CD4-positive, alpha-beta memory T cell (primary cell): ENCODE measurements at regions not wholly inside any gene's neighbourhood (a gene's known extent, or its start where the extent isn't known, plus 50 kb on each side); places are given as distances from the start of the nearest gene placed in this dataset.

ENCODE experiments used
- CTCF ChIA-PET: fragments of 350-600 bp; sonication (Branson Sonifier 250); formaldehyde crosslinking; loops from one replicate; lab custom pipeline; 2021; ENCODE audit warnings: inconsistent platforms; ENCODE audit not compliant: partially characterized antibody; lab: Charles Lee
- POLR2A ChIA-PET: fragments of 350-600 bp; sonication (Branson Sonifier 250); formaldehyde crosslinking; loops from one replicate; lab custom pipeline; 2021; ENCODE audit not compliant: partially characterized antibody; lab: Charles Lee
- DNase-seq, 5 donors: peaks; one replicate each; pipeline versions ENCODE4 v3.0.0 to v3.0.0-alpha.2; 2020 to 2022; ENCODE audit warnings: mixed read lengths in 1 of 5
- H3K27ac ChIP-seq: one replicate; pipeline ENCODE4 v1.7.0; 2013; ENCODE audit warnings: low read depth, low read length
- H3K27me3 ChIP-seq: 2 replicates; pipeline ENCODE4 v1.7.0; 2013; ENCODE audit warnings: mild to moderate bottlenecking, low read length, moderate library complexity; ENCODE audit not compliant: insufficient read depth
- H3K36me3 ChIP-seq: 2 replicates; pipeline ENCODE4 v1.7.0; 2013; ENCODE audit warnings: mild to moderate bottlenecking, low read length, moderate library complexity; ENCODE audit not compliant: insufficient read depth
- H3K4me1 ChIP-seq: 2 replicates; pipeline ENCODE4 v1.7.0; 2013; ENCODE audit warnings: mild to moderate bottlenecking, low read length, moderate library complexity; ENCODE audit not compliant: insufficient read depth
- H3K4me3 ChIP-seq, 2 donors: one replicate each; pipeline ENCODE4 v1.7.0; 2013; ENCODE audit warnings: low read length in 2 of 2, mild to moderate bottlenecking in 1 of 2
- H3K9me3 ChIP-seq, 2 donors: one replicate each; pipeline ENCODE4 v1.7.0; 2013; ENCODE audit warnings: low read length in 2 of 2, control low read depth in 1 of 2; ENCODE audit not compliant: control insufficient read depth in 1 of 2
- H3K27ac Mint-ChIP-seq, 7 donors: one replicate each; pipeline ENCODE4 v1.8.0; 2020 to 2021; ENCODE audit warnings: mixed read lengths in 7 of 7, mild to moderate bottlenecking in 6 of 7, inconsistent platforms in 3 of 7, moderate library complexity in 3 of 7
- H3K27me3 Mint-ChIP-seq, 2 donors: one replicate each; pipeline ENCODE4 v1.8.0; 2020 to 2021; ENCODE audit warnings: mixed read lengths in 2 of 2
- H3K36me3 Mint-ChIP-seq, 2 donors: one replicate each; pipeline ENCODE4 v1.8.0; 2020 to 2021; ENCODE audit warnings: mixed read lengths in 2 of 2, inconsistent platforms in 1 of 2, mild to moderate bottlenecking in 1 of 2
- H3K4me1 Mint-ChIP-seq, 4 donors: one replicate each; pipeline ENCODE4 v1.8.0; 2020 to 2021; ENCODE audit warnings: mixed read lengths in 4 of 4, mild to moderate bottlenecking in 1 of 4
- H3K4me3 Mint-ChIP-seq, 8 donors: one replicate each; pipeline ENCODE4 v1.8.0; 2020 to 2021; ENCODE audit warnings: mixed read lengths in 8 of 8, mild to moderate bottlenecking in 7 of 8, moderate library complexity in 6 of 8, inconsistent platforms in 3 of 8
- H3K9me3 Mint-ChIP-seq, 8 donors: one replicate each; pipeline ENCODE4 v1.8.0; 2020 to 2021; ENCODE audit warnings: mixed read lengths in 8 of 8, mild to moderate bottlenecking in 5 of 8, inconsistent platforms in 3 of 8, moderate library complexity in 1 of 8
- intact Hi-C: fragments of 100-400 bp; cut with micrococcal nuclease; formaldehyde crosslinking; loops from one replicate; pipeline ENCODE4 v1.15.1; 2023

GRCh38 chr5:74950836-74951515 lies 84.8 kb upstream of the FAM169A start:
- Histone ChIP-seq H3K9me3 (no peaks in the 10 kb centered on the region), H3K27ac (no peak overlapping the region), H3K27me3 (no peaks in the 10 kb centered on the region), H3K4me1 (no peaks in the 10 kb centered on the region), H3K36me3 (no peaks in the 10 kb centered on the region), H3K4me3 (no peak overlapping the region)
- no peaks in the 10 kb centered on the region for H3K36me3 Mint-ChIP-seq
- peaks cover 0 to 3% (median 1%) of the 10 kb centered on the region in 8 donors for H3K9me3 Mint-ChIP-seq
- DNase-seq: no peak
- ChIA-PET CTCF (no interaction called here), POLR2A (interaction anchor here (0.6 kb wide), 1 partner anchor 87 kb away, joined by 3 read pairs; no protein-coding TSS in a partner anchor)
- H3K27me3 Mint-ChIP-seq: peaks cover 0 to 5% of the 10 kb centered on the region in 2 donors
- H3K4me3 Mint-ChIP-seq: no peak overlapping the region
- H3K27ac Mint-ChIP-seq: no peak overlapping the region
- peaks cover 0 to 4% (median 0%) of the 10 kb centered on the region in 4 donors for H3K4me1 Mint-ChIP-seq
- intact Hi-C loops: no loop called here

- no peak overlapping the region for H3K4me3 Mint-ChIP-seq
- POLR2A ChIA-PET: no interaction called here
- H3K36me3 Mint-ChIP-seq: no peaks in the 10 kb centered on the region
- no peak overlapping the region for H3K27ac Mint-ChIP-seq
- Histone ChIP-seq H3K4me3 (no peak overlapping the region), H3K9me3 (no peaks in the 10 kb centered on the region), H3K27ac (no peak overlapping the region), H3K4me1 (no peaks in the 10 kb centered on the region), H3K27me3 (no peaks in the 10 kb centered on the region), H3K36me3 (no peaks in the 10 kb centered on the region)
- DNase-seq: no peak
- H3K27me3 Mint-ChIP-seq: peaks cover 2 to 5% of the 10 kb centered on the region in 2 donors
- CTCF ChIA-PET: no interaction called here
- H3K9me3 Mint-ChIP-seq: peaks cover 0 to 2% (median 0%) of the 10 kb centered on the region in 8 donors
- H3K4me1 Mint-ChIP-seq: peaks cover 0 to 5% (median 4%) of the 10 kb centered on the region in 4 donors
- intact Hi-C loops: no loop called here
Observed at GRCh38 chr5:74949976-74950375, 83.8 kb upstream of the FAM169A start.

- Mint-ChIP-seq H3K27me3 (peaks cover 3 to 4% of the 10 kb centered on the region in 2 donors), H3K36me3 (no peaks in the 10 kb centered on the region), H3K4me3 (no peak overlapping the region), H3K4me1 (peaks cover 0 to 5% (median 2%) of the 10 kb centered on the region in 4 donors), H3K27ac (peak overlapping the region in 1 of 7 donors; percentile 48), H3K9me3 (peaks cover 0 to 2% (median 0%) of the 10 kb centered on the region in 8 donors)
- H3K4me1 ChIP-seq: no peaks in the 10 kb centered on the region
- no peaks in the 10 kb centered on the region for H3K36me3 ChIP-seq
- no peaks in the 10 kb centered on the region for H3K27me3 ChIP-seq
- no peaks in the 10 kb centered on the region for H3K9me3 ChIP-seq
- no peak overlapping the region for H3K4me3 ChIP-seq
- no peak for DNase-seq
- no peak overlapping the region for H3K27ac ChIP-seq
- ChIA-PET CTCF (no interaction called here), POLR2A (no interaction called here)
- intact Hi-C loops: no loop called here
Observed at GRCh38 chr5:74948031-74948546, 81.9 kb upstream of the FAM169A start.

GRCh38 chr5:74946471-74946870 lies 80.3 kb upstream of the FAM169A start:
- H3K27ac Mint-ChIP-seq: no peak overlapping the region
- no peaks in the 10 kb centered on the region for H3K27me3 ChIP-seq
- H3K36me3 Mint-ChIP-seq: no peaks in the 10 kb centered on the region
- CTCF ChIA-PET: interaction anchor here (1.9 kb wide), 1 partner anchor 104 kb away, joined by 4 read pairs; no protein-coding TSS in a partner anchor
- no peak overlapping the region for H3K4me3 Mint-ChIP-seq
- DNase-seq: no peak
- intact Hi-C loops: no loop called here
- no peaks in the 10 kb centered on the region for H3K4me1 ChIP-seq
- H3K4me1 Mint-ChIP-seq: peaks cover 0 to 5% (median 2%) of the 10 kb centered on the region in 4 donors
- H3K27ac ChIP-seq: no peak overlapping the region
- no peak overlapping the region for H3K4me3 ChIP-seq
- H3K9me3 Mint-ChIP-seq: peaks cover 0 to 2% (median 0%) of the 10 kb centered on the region in 8 donors
- no peaks in the 10 kb centered on the region for H3K9me3 ChIP-seq
- peaks cover 3 to 5% of the 10 kb centered on the region in 2 donors for H3K27me3 Mint-ChIP-seq
- POLR2A ChIA-PET: no interaction called here
- H3K36me3 ChIP-seq: no peaks in the 10 kb centered on the region

GRCh38 chr5:74945561-74946165 lies 79.5 kb upstream of the FAM169A start:
- Histone ChIP-seq H3K36me3 (no peaks in the 10 kb centered on the region), H3K4me1 (no peaks in the 10 kb centered on the region), H3K27me3 (no peaks in the 10 kb centered on the region), H3K27ac (no peak overlapping the region), H3K9me3 (no peaks in the 10 kb centered on the region), H3K4me3 (no peak overlapping the region)
- DNase-seq: no peak
- POLR2A ChIA-PET: no interaction called here
- Mint-ChIP-seq H3K36me3 (no peaks in the 10 kb centered on the region), H3K9me3 (peaks cover 0 to 2% (median 0%) of the 10 kb centered on the region in 8 donors), H3K27me3 (peaks cover 5 to 6% of the 10 kb centered on the region in 2 donors), H3K4me3 (no peak overlapping the region), H3K4me1 (peaks cover 0 to 5% (median 2%) of the 10 kb centered on the region in 4 donors), H3K27ac (peak overlapping the region in 2 of 7 donors; percentile 29 to 80)
- intact Hi-C loops: no loop called here
- CTCF ChIA-PET: interaction anchor here (1.9 kb wide), 1 partner anchor 105 kb away, joined by 4 read pairs; no protein-coding TSS in a partner anchor

GRCh38 chr5:74943905-74944304 lies 77.7 kb upstream of the FAM169A start:
- H3K27me3 ChIP-seq: no peaks in the 10 kb centered on the region
- peaks cover 0 to 2% (median 0%) of the 10 kb centered on the region in 8 donors for H3K9me3 Mint-ChIP-seq
- no peak overlapping the region for H3K27ac Mint-ChIP-seq
- no peaks in the 10 kb centered on the region for H3K4me1 ChIP-seq
- no peak overlapping the region for H3K27ac ChIP-seq
- DNase-seq: no peak
- ChIA-PET CTCF (interaction anchor here (1.5 kb wide), 1 partner anchor 9 kb away, joined by 3 read pairs; no protein-coding TSS in a partner anchor), POLR2A (no interaction called here)
- peaks cover 3 to 6% of the 10 kb centered on the region in 2 donors for H3K27me3 Mint-ChIP-seq
- intact Hi-C loops: no loop called here
- H3K4me3 ChIP-seq: no peak overlapping the region
- H3K9me3 ChIP-seq: no peaks in the 10 kb centered on the region
- no peak overlapping the region for H3K4me3 Mint-ChIP-seq
- H3K36me3 ChIP-seq: no peaks in the 10 kb centered on the region
- peaks cover 0 to 5% (median 2%) of the 10 kb centered on the region in 4 donors for H3K4me1 Mint-ChIP-seq
- H3K36me3 Mint-ChIP-seq: no peaks in the 10 kb centered on the region

GRCh38 chr5:74942622-74943286 lies 76.6 kb upstream of the FAM169A start:
- peaks cover 0 to 9% (median 3%) of the 10 kb centered on the region in 4 donors for H3K4me1 Mint-ChIP-seq
- peaks cover 0 to 2% (median 0%) of the 10 kb centered on the region in 8 donors for H3K9me3 Mint-ChIP-seq
- H3K4me3 Mint-ChIP-seq: no peak overlapping the region
- no peaks in the 10 kb centered on the region for H3K36me3 ChIP-seq
- ChIA-PET POLR2A (no interaction called here), CTCF (no interaction called here)
- no peak overlapping the region for H3K4me3 ChIP-seq
- no peaks in the 10 kb centered on the region for H3K27me3 ChIP-seq
- peaks cover 3 to 6% of the 10 kb centered on the region in 2 donors for H3K27me3 Mint-ChIP-seq
- no peaks in the 10 kb centered on the region for H3K4me1 ChIP-seq
- H3K36me3 Mint-ChIP-seq: no peaks in the 10 kb centered on the region
- H3K27ac ChIP-seq: no peak overlapping the region
- intact Hi-C loops: no loop called here
- H3K9me3 ChIP-seq: no peaks in the 10 kb centered on the region
- DNase-seq: no peak
- no peak overlapping the region for H3K27ac Mint-ChIP-seq
